GM10266 (cell line): ENCODE measurements at regions not wholly inside any gene's neighbourhood (a gene's known extent, or its start where the extent isn't known, plus 50 kb on each side); places are given as distances from the start of the nearest gene placed in this dataset.

Source experiments
- DNase-seq: peaks from one replicate; pipeline ENCODE4 v3.0.0; 2012; ENCODE audit errors: extremely low spot score
- TF ChIP-seq, protein P1 (sequence below): IDR thresholded peaks from 2 replicates; pipeline ENCODE4 v1.5.1; 2012; ENCODE audit warnings: mild to moderate bottlenecking, low read depth; ENCODE audit not compliant: control insufficient read depth, insufficient read depth; ENCODE audit errors: missing control alignments

DNA sequence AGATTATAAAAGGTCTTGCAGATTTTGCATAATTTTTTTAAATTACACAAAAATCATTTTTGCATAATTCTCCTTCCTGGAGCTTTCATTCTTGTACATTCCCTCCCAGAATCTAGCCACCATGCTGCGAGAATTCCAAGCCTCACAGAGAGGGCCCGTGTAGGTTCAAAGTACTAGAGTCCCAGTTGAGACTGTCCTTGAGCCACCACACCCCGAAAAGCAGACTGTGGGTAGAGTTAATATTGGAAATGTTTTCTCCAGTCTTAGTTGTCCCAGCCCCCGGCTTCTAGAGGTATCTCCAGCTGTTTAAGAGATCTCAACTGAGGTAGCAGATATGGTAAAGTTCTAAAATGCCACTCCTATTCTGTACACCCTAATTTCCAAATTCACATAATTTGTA, 407.3 kb upstream of the ANO3 start:
- TF ChIP-seq, protein P1, sequence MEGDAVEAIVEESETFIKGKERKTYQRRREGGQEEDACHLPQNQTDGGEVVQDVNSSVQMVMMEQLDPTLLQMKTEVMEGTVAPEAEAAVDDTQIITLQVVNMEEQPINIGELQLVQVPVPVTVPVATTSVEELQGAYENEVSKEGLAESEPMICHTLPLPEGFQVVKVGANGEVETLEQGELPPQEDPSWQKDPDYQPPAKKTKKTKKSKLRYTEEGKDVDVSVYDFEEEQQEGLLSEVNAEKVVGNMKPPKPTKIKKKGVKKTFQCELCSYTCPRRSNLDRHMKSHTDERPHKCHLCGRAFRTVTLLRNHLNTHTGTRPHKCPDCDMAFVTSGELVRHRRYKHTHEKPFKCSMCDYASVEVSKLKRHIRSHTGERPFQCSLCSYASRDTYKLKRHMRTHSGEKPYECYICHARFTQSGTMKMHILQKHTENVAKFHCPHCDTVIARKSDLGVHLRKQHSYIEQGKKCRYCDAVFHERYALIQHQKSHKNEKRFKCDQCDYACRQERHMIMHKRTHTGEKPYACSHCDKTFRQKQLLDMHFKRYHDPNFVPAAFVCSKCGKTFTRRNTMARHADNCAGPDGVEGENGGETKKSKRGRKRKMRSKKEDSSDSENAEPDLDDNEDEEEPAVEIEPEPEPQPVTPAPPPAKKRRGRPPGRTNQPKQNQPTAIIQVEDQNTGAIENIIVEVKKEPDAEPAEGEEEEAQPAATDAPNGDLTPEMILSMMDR = no peak
- no peak for DNase-seq

DNA sequence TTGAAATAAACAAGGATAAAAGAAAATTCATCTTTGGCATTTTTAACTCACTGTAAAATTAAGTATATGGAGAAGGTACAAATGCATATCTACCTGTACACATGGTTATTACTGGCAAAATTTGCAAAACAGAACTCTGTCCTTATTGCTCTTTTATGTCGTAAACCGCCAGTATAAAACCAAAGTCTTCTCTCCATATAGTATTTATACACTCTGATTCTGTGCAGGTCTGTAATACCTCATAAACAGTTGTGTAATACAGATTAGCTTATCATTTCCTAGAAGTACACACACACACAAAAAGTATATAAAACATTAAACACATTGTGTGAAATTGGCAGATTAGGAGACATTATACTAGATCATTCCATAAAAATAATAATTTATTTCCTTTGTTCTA, 406.6 kb upstream of the ANO3 start:
- no peak for DNase-seq

DNA sequence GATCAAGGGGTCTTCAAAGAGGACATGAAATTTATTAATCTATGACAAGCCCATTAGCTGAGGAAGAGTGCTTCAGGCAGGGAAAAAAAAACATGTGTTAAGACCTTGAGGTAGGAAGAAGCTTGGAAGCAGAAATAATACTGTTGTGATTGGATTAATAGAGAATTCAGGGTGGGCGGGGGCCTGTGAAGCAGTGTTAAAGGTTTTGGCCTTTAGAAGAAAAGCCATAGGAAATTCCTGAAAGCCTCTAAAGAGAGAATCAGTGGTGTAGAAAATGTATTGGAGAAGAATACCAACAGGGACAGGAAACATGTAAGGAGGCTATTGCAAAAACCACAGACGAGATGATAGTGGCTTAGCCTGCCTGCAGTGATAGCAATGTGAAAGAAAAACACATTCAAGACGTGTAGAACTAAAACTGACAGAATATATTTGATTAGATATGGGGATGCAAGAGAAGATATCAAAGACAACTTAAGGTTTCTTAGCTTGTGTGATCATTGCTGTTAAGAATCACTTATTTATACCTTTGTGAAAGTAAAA, 404.4 kb upstream of the ANO3 start:
- TF ChIP-seq, protein P1 = no peak
- DNase-seq = no peak

More for the DNA sequence above, 406.6 kb upstream of the ANO3 start:
- TF ChIP-seq, protein P1 = no peak

DNA sequence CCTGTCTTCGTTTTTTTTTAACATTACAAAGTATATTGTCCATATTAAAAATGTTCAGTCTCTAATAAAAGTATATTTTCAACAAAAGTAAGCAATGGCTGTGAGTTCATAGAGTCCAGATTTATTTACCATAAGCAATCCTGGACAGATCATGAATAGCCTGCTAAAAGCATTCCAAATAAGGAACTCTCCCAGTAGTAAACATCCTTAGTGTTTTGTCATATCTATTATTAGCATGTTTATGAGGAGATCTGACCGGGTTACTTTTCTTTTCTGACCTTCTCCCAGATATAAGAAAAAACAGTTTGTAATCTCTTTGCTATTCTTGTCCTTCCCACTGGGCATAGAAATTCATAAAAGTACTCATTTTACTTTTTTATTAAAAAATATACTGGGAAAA, 403.9 kb upstream of the ANO3 start:
- no peak for DNase-seq
- TF ChIP-seq, protein P1 = no peak

DNA sequence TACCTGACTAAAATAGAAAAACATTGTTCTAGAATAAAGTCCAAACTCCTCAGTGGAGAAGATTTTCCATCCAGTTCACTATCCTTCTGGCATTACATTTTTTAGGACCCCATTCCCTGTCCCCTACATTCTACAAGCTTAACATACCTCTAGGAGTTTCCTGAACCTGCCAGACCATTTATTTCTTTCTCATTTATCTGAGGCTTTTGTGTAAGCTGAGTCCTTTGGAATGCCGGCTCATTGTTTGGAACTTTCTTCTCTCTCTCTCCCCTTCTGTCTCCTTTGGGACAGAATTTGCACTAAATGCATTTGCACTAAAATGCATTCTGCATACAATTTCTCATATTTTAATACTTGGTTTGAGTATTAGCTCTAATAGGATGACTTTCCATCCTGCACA, 393.0 kb upstream of the ANO3 start:
- TF ChIP-seq, protein P1 = no peak
- no peak for DNase-seq

DNA sequence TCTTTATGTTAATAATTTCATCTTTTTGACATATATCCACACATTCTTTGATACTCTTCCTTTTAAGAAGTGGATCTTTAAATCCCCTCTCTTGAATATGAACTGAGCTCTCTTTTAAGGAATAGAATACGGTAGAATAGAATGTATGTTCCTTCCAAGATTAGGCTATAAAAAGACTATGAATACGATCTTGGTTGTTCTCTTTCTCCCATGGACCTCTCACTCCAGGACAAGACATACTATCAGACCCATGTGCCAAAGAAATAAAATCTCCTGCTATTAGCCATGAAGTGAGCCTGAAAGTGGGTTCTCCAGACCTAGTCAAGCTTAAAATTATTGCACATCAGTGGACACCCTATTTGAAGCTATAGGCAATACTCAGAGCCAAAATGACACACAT, 392.2 kb upstream of the ANO3 start:
- TF ChIP-seq, protein P1 = no peak
- no peak for DNase-seq

DNA sequence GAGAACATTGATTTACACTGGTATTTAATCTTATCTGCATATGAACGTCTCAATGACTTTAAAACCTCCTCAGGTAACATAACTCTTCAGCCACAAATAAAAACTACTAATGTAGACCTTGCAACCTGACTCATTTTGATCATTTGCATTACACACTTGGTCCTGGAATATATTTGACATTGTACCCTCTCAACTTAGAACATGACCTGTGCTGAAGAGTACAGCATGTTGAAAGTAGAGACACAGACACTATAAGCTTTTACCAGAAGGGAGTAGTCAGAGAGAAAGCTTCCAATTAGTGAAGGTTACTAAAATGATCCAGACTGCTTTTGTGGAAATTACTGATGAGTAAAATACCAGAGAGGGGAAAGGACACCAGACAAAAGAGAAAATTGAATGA, 390.6 kb upstream of the ANO3 start:
- no peak for DNase-seq
- TF ChIP-seq, protein P1 = no peak
